ENCODE measurements at regions not wholly inside any gene's neighbourhood (a gene's known extent, or its start where the extent isn't known, plus 50 kb on each side); places are given as distances from the start of the nearest gene placed in this dataset.

DNA sequence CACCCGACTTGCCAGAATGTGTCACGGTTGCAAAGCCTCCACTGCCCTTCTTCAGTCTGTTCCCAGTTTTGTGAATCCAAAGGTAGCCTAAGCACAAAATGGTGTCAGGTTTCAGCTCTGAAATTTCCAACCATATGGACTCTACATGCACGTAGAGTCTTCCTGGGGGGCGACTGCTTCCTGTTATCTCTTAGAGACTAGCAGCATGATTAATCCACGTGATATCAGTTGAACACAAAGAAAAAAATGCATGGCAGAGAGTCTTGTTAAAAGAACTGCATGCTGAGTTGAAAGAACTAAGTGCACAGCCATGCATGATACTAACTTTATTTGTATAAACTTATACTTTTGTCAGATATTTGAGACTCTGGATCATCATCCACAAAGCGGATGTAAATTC, 404.4 kb downstream of the SOCS6 start:
- TF ChIP-seq TAF1 (IDR thresholded peaks at IDR 0.05; ENCODE audit: low read depth): no peak
- no peak for TF ChIP-seq TCF12 (IDR thresholded peaks at IDR 0.05; ENCODE audit: low read depth)
- TF ChIP-seq EGR1 (IDR thresholded peaks at IDR 0.05): no peak
- TF ChIP-seq, protein P1, sequence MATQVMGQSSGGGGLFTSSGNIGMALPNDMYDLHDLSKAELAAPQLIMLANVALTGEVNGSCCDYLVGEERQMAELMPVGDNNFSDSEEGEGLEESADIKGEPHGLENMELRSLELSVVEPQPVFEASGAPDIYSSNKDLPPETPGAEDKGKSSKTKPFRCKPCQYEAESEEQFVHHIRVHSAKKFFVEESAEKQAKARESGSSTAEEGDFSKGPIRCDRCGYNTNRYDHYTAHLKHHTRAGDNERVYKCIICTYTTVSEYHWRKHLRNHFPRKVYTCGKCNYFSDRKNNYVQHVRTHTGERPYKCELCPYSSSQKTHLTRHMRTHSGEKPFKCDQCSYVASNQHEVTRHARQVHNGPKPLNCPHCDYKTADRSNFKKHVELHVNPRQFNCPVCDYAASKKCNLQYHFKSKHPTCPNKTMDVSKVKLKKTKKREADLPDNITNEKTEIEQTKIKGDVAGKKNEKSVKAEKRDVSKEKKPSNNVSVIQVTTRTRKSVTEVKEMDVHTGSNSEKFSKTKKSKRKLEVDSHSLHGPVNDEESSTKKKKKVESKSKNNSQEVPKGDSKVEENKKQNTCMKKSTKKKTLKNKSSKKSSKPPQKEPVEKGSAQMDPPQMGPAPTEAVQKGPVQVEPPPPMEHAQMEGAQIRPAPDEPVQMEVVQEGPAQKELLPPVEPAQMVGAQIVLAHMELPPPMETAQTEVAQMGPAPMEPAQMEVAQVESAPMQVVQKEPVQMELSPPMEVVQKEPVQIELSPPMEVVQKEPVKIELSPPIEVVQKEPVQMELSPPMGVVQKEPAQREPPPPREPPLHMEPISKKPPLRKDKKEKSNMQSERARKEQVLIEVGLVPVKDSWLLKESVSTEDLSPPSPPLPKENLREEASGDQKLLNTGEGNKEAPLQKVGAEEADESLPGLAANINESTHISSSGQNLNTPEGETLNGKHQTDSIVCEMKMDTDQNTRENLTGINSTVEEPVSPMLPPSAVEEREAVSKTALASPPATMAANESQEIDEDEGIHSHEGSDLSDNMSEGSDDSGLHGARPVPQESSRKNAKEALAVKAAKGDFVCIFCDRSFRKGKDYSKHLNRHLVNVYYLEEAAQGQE (IDR thresholded peaks at IDR 0.05; ENCODE audit: low read depth): no peak
- TF ChIP-seq CEBPB (IDR thresholded peaks at IDR 0.05): no peak
- TF ChIP-seq, protein P2, sequence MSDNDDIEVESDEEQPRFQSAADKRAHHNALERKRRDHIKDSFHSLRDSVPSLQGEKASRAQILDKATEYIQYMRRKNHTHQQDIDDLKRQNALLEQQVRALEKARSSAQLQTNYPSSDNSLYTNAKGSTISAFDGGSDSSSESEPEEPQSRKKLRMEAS (IDR thresholded peaks at IDR 0.05): no peak
- no peak for TF ChIP-seq EP300 (IDR thresholded peaks at IDR 0.05; ENCODE audit: borderline replicate concordance)
- no peak for TF ChIP-seq RAD21 (IDR thresholded peaks at IDR 0.05; ENCODE audit: low read depth)

Measured in Ishikawa (cell line).